Heart right ventricle (tissue), 16 donors: ENCODE measurements at regions not wholly inside any gene's neighbourhood (a gene's known extent, or its start where the extent isn't known, plus 50 kb on each side); places are given as distances from the start of the nearest gene placed in this dataset.

Source experiments
- ATAC-seq, 8 donors: fragments of 200-7000 bp; cut with Tn5 transposase; one replicate each; pipeline ENCODE4 v1.9.1; 2020; ENCODE audit warnings: mild to moderate bottlenecking in 8 of 8, moderate library complexity in 8 of 8, moderate number of reproducible peaks in 1 of 8
- DNase-seq, 2 donors: peaks; one replicate each; pipeline ENCODE4 v3.0.0-alpha.2; 2020
- H3K27ac ChIP-seq, 10 donors: fragments of 200-600 bp; sonication (generic) in 2 of 10; one replicate each; pipeline versions ENCODE4 v1.5.0 to v1.8.0; 2020 to 2022; ENCODE audit warnings: mild to moderate bottlenecking in 3 of 10
- H3K27me3 ChIP-seq, 7 donors: fragments of 200-600 bp; one replicate each; pipeline ENCODE4 v1.8.0; 2021 to 2022; ENCODE audit warnings: mild to moderate bottlenecking in 2 of 7
- H3K36me3 ChIP-seq, 9 donors: fragments of 200-600 bp; sonication (generic) in 1 of 9; one replicate each; pipeline versions ENCODE4 v1.5.0 to v1.8.0; 2020 to 2022; ENCODE audit warnings: mild to moderate bottlenecking in 2 of 9
- H3K4me1 ChIP-seq, 9 donors: fragments of 200-600 bp; sonication (generic) in 1 of 9; one replicate each; pipeline versions ENCODE4 v1.5.0 to v1.8.0; 2020 to 2022; ENCODE audit warnings: mild to moderate bottlenecking in 4 of 9
- H3K4me3 ChIP-seq, 10 donors: fragments of 200-600 bp; sonication (generic) in 2 of 10; one replicate each; pipeline versions ENCODE4 v1.5.0 to v1.8.0; 2020 to 2022; ENCODE audit warnings: mild to moderate bottlenecking in 7 of 10, moderate library complexity in 2 of 10
- H3K9me3 ChIP-seq, 11 donors: fragments of 200-600 bp in 10 of 11; sonication (generic) in 2 of 11; one replicate each; pipeline versions ENCODE4 v1.5.0 to v1.8.0; 2013 to 2022; ENCODE audit warnings: mild to moderate bottlenecking in 2 of 11, control low read depth in 1 of 11, moderate library complexity in 1 of 11
- WGBS, 2 donors: extraction: QIAGEN DNeasy Blood & Tissue Kit; methylation state at CpG; one replicate each; pipeline ENCODE4 v1.1.7; 2013; ENCODE audit warnings: inconsistent platforms in 1 of 2; 5-methylcytosine and 5-hydroxymethylcytosine counted together
- intact Hi-C, 10 donors: fragments of 100-400 bp; cut with DNase I; formaldehyde crosslinking; loops; one replicate each; pipeline versions ENCODE4 v1.11.1 to v1.14.2; 2022
- TF ChIP-seq, protein P1 (sequence below), 9 donors: fragments of 200-600 bp; sonication (generic) in 2 of 9; IDR thresholded peaks; one replicate each; pipeline versions ENCODE4 v1.5.0 to v1.8.0; 2021 to 2022; ENCODE audit warnings: antibody characterized with exemption in 9 of 9, mild to moderate bottlenecking in 5 of 9, moderate library complexity in 1 of 9
- donor health status: Arrhythmogenic right ventricular cardiomyopathy.
- donor health status: ischemic (EF 13 %, LVEDD 7.1; RV severe dilation, severe dysfunction).
- donor health status: healthy with polysubstance abuse.
- donor health status: DM: no; HTN: yes; CAD: no.
- donor health status: DM: no; HTN: no; CAD: no.
- donor health status: ischemic (EF 25% LVEDD 6.9; RV normal size, moderate dysfunction).
- donor health status: ischemic (EF 25% LVEDD 5.7; RV mildly dilated, moderate dysfunction).
- donor health status: healthy.
- donor health status: DM: yes; HTN: yes; CAD: no.
- donor health status: Ischemic cardiomyopathy.
- donor health status: ischemic (EF 35%, LVEDD 5.7; RV mildly dilated, moderate dysfunction).
- donor health status: nonischemic (EF 11% LVEDD 7.7; RV severe dilation, severe dysfunction).
- donor health status: DM: yes; HTN: yes; CAD: no.
- donor health status: PGD.
- donor health status: ischemic (EF 29% LVEDD 5.4; RV normal size, mild dysfunction).
- donor health status: nonischemic (EF 23%, LVEDD 6.1; RV moderate dilation, normal function).

- H3K27ac ChIP-seq: no peak overlapping the region
- peaks cover 0 to 2% (median 0%) of the 10 kb centered on the region in 9 donors for H3K4me1 ChIP-seq
- ATAC-seq: no peak
- H3K4me3 ChIP-seq: no peak overlapping the region
- intact Hi-C loops: no loop called here
- no peaks in the 10 kb centered on the region for H3K27me3 ChIP-seq
- whole genome bisulfite sequencing, 2 donors: 79 to 86% methylated on average over 3 of the region's 3 CpGs
- H3K36me3 ChIP-seq: no peaks in the 10 kb centered on the region
- peaks cover 0 to 10% (median 0%) of the 10 kb centered on the region in 11 donors for H3K9me3 ChIP-seq
- DNase-seq: no peak
- TF ChIP-seq, protein P1, sequence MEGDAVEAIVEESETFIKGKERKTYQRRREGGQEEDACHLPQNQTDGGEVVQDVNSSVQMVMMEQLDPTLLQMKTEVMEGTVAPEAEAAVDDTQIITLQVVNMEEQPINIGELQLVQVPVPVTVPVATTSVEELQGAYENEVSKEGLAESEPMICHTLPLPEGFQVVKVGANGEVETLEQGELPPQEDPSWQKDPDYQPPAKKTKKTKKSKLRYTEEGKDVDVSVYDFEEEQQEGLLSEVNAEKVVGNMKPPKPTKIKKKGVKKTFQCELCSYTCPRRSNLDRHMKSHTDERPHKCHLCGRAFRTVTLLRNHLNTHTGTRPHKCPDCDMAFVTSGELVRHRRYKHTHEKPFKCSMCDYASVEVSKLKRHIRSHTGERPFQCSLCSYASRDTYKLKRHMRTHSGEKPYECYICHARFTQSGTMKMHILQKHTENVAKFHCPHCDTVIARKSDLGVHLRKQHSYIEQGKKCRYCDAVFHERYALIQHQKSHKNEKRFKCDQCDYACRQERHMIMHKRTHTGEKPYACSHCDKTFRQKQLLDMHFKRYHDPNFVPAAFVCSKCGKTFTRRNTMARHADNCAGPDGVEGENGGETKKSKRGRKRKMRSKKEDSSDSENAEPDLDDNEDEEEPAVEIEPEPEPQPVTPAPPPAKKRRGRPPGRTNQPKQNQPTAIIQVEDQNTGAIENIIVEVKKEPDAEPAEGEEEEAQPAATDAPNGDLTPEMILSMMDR (IDR thresholded peaks at IDR 0.05): no peak
Observed at GRCh38 chr3:25872200-25872877, 82.4 kb downstream of the OXSM start.

DNA sequence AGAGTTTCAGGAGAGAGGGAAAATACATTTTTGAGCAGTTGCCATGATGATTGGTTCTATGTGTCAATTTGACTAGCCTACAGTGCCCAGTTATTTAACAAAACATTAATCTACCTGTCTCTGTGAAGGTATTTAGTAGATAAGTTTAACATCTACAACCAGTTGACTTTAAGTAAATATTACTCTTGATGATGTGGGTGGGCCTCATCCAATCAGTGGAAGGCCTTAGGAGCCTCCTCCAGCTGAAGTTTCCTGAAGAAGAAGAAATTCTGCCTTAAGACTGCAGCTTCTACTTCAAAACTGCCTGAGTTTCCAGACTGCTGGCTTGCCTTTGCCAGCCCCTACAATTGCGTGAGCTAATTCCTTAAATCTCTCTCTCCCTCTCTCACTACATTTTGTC is 93.6 kb downstream of the OXSM start:
- Histone ChIP-seq H3K9me3 (no peaks in the 10 kb centered on the region), H3K4me1 (no peaks in the 10 kb centered on the region), H3K36me3 (no peaks in the 10 kb centered on the region), H3K27me3 (peaks cover 0 to 7% (median 0%) of the 10 kb centered on the region in 7 donors), H3K4me3 (no peak overlapping the region), H3K27ac (no peak overlapping the region)
- intact Hi-C loops: no loop called here
- ATAC-seq: no peak
- DNase-seq: no peak
- WGBS, 2 donors: 95 to 97% methylated on average over 1 of the region's 1 CpG
- TF ChIP-seq, protein P1 (IDR thresholded peaks at IDR 0.05): no peak

GRCh38 chr3:25884981-25885380 is 95.1 kb downstream of the OXSM start:
- Histone ChIP-seq H3K27me3 (peaks cover 0 to 7% (median 0%) of the 10 kb centered on the region in 7 donors), H3K27ac (no peak overlapping the region), H3K9me3 (no peaks in the 10 kb centered on the region), H3K36me3 (no peaks in the 10 kb centered on the region), H3K4me1 (no peaks in the 10 kb centered on the region), H3K4me3 (no peak overlapping the region)
- ATAC-seq (no peak), DNase-seq (no peak)
- intact Hi-C loops: no loop called here
- 96 to 98% methylated on average over 2 of the region's 2 CpGs for WGBS, 2 donors
- TF ChIP-seq, protein P1 (IDR thresholded peaks at IDR 0.05): no peak

DNA sequence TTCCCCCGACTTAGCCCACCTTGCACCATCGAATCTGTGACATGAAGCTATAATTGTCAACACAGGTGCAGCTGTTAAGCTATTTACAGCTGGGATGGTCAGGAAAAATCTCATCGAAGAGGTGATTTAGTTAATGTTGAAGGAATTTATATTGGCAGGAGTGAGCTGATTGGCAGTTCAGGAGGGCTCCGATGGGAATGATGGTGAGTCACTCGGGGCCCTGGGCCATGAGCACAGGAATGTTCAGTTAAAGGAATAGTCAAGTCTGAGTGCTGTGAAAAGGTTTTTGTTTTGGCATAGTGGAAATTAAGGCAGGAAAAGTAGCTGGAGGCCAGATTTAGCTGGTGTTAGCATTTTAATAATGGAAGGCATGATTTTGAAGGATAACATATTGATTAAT is 95.7 kb downstream of the OXSM start:
- Histone ChIP-seq H3K4me1 (no peaks in the 10 kb centered on the region), H3K36me3 (no peaks in the 10 kb centered on the region), H3K4me3 (no peak overlapping the region), H3K27ac (no peak overlapping the region), H3K9me3 (no peaks in the 10 kb centered on the region), H3K27me3 (peaks cover 0 to 7% (median 0%) of the 10 kb centered on the region in 7 donors)
- 78 to 81% methylated on average over 5 of the region's 5 CpGs for WGBS, 2 donors
- TF ChIP-seq, protein P1 (IDR thresholded peaks at IDR 0.05): no peak
- intact Hi-C loops: no loop called here
- ATAC-seq (no peak), DNase-seq (no peak)
